ENCODE measurements at regions not wholly inside any gene's neighbourhood (a gene's known extent, or its start where the extent isn't known, plus 50 kb on each side); places are given as distances from the start of the nearest gene placed in this dataset.

DNA sequence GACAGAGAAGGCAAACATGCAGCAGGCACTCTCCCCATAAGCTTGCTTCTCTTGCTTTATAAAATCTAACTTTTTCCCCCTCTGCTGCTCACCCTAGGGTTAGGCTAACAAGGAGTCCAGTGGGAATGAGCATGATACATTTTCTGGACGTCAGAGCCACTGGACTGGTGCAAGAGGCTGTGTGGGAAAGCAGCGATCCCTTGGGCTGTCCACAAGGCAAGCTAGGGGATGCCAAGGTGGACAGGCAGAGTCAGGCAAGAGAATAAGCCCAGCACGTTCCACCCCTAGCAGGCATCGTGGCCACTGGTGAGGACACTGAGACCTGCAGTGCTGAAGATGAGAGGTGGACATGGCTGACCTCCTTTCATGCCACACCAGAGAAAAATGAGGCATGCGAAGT is 290.9 kb upstream of the ZMIZ1 start:
- Histone ChIP-seq H3K27me3 (ENCODE audit: control insufficient read depth, insufficient read depth, low read length) (no peaks in the 10 kb centered on the region), H3K4me3 (ENCODE audit: low read depth, low read length) (no peak overlapping the region), H3K36me3 (ENCODE audit: control insufficient read depth, insufficient read depth, low read length) (no peaks in the 10 kb centered on the region)
- DNase-seq (ENCODE audit: low read depth): no peak
- TF ChIP-seq, protein P1, sequence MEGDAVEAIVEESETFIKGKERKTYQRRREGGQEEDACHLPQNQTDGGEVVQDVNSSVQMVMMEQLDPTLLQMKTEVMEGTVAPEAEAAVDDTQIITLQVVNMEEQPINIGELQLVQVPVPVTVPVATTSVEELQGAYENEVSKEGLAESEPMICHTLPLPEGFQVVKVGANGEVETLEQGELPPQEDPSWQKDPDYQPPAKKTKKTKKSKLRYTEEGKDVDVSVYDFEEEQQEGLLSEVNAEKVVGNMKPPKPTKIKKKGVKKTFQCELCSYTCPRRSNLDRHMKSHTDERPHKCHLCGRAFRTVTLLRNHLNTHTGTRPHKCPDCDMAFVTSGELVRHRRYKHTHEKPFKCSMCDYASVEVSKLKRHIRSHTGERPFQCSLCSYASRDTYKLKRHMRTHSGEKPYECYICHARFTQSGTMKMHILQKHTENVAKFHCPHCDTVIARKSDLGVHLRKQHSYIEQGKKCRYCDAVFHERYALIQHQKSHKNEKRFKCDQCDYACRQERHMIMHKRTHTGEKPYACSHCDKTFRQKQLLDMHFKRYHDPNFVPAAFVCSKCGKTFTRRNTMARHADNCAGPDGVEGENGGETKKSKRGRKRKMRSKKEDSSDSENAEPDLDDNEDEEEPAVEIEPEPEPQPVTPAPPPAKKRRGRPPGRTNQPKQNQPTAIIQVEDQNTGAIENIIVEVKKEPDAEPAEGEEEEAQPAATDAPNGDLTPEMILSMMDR (IDR thresholded peaks at IDR 0.05; ENCODE audit: insufficient read depth, low read length, poor library complexity, severe bottlenecking): no peak

DNA sequence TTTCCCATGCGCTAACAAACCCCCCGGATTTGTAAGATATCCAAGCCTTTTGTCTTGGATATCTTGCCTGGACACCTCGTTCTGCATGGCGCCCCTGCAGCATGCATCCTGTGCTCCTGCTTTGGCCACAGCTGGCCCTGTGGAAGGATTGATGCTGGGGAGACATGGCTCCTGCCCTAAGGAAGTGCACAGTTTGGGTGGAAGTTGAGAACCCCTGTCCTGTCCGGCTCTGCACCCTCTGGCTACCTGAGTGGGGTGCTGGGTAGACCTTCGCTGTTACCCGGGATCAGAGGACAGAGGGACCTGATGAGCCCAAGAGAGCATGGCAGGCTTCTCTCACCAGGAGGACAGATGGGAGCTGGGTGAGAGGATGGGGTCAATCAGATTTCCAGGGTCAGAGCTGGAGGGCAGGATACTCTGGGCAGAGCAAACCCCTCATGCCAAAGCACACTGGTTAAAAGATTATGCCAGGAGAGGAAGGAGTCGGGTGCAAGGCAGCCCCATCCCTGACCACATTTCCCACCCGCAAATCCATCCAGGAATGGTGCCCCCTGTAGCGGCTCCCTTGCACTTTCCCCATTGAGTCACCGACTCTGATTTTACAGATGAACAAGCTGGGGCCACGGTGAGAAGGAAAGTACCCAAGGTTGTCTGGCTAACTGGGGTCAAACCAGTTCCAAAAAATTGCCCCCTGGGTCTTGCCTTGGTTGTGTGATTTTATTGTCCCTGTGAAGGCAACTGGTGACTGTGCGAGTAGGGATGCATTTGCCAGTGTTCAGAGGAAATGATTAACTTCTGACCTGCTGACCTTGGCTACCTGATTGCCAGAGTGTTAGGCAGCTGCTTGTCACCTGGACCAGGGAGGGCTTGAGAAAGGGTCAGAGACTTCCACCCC is 290.1 kb upstream of the ZMIZ1 start:
- TF ChIP-seq, protein P1 (IDR thresholded peaks at IDR 0.05; ENCODE audit: insufficient read depth, low read length, poor library complexity, severe bottlenecking): peak; percentile 10
- no peaks in the 10 kb centered on the region for H3K27me3 ChIP-seq (ENCODE audit: control insufficient read depth, insufficient read depth, low read length)
- no peaks in the 10 kb centered on the region for H3K36me3 ChIP-seq (ENCODE audit: control insufficient read depth, insufficient read depth, low read length)
- H3K4me3 ChIP-seq (ENCODE audit: low read depth, low read length): no peak overlapping the region
- DNase-seq (ENCODE audit: low read depth): no peak

DNA sequence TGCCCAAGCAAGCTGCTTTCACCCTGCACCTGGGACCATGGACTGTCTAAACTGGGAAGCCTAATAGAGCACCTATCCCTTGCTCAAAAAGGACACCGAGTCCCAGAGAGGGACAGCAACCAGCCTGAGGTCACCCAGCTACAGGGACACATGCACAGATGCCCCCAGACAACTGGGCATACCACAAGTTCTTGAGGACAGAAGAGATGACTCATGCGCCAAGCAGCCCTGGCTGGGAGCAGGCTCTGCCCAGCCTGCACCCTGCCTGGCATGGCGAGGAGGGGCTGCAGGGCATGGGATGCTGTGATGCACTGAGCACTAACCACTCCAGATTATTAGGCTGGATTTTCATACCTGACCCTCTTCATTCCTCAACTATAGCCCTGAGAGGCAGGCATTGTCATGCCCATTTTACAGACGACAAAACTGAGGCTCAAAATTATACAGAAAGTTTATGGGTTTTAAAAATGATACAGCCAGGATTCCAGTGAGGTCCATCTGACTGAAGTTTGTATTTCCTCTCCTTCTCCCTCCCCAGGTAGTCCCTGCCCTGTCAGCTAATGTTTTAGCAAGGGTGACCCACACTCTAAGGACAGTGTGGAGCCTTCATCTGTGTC is 289.3 kb upstream of the ZMIZ1 start:
- TF ChIP-seq, protein P1 (IDR thresholded peaks at IDR 0.05; ENCODE audit: insufficient read depth, low read length, poor library complexity, severe bottlenecking): no peak
- Histone ChIP-seq H3K36me3 (ENCODE audit: control insufficient read depth, insufficient read depth, low read length) (no peaks in the 10 kb centered on the region), H3K27me3 (ENCODE audit: control insufficient read depth, insufficient read depth, low read length) (no peaks in the 10 kb centered on the region), H3K4me3 (ENCODE audit: low read depth, low read length) (no peak overlapping the region)
- DNase-seq (ENCODE audit: low read depth): peak; percentile 56

DNA sequence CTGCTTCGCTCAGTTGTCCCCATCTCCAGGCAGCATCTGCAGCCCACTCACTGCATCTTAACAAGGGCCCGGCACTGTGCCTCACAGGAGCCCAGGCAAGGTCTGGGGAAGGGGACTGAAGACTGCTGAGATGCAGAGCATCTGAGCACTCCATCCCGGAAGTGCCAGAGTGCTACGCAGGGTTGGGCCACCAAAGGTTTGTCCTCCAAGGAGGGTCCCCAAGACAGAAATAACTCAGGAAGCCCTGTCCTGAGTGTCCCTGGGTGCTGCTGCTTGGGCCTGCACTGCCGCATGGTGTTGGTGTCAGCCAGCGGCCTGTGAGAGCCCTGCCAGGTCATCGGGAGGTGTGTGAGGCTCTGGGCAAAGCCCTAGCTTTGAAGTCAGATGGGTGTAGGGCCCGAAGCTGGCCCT is 288.2 kb upstream of the ZMIZ1 start:
- Histone ChIP-seq H3K36me3 (ENCODE audit: control insufficient read depth, insufficient read depth, low read length) (no peaks in the 10 kb centered on the region), H3K4me3 (ENCODE audit: low read depth, low read length) (no peak overlapping the region)
- no peak for DNase-seq (ENCODE audit: low read depth)

DNA sequence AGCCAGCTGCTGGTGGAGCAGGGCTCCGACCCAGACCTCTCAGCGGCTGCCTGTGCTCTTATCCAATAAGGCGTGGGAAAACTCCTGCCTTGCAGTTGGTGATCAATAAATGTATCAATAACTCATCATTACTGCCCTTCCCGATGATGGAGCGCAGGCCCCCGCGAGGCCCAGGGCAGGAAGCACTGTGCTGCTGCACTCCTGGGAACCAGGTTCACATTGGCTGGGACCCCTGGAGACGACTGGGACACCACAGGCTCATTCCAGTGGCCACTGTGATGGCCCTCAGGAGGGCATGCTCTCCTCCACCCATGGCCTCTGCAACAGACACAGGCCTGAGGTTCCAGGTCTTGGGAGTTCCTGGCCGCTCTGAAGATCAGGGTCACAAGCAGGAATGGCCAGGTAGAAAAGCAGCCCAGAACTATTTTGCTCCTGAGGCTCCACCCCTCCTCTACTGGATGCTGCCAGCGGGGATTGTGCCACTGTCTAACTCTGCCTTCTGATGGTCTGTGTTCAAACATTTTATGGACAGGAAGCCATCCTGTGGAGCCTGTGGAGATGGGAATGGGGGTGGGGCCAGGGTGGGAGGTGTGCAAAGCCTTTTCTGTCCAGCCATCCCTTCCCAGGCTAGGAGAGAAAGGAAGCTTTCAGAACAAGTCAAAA is 287.4 kb upstream of the ZMIZ1 start:
- DNase-seq (ENCODE audit: low read depth): no peak
- TF ChIP-seq, protein P1 (IDR thresholded peaks at IDR 0.05; ENCODE audit: insufficient read depth, low read length, poor library complexity, severe bottlenecking): no peak
- Histone ChIP-seq H3K36me3 (ENCODE audit: control insufficient read depth, insufficient read depth, low read length) (no peaks in the 10 kb centered on the region), H3K4me3 (ENCODE audit: low read depth, low read length) (no peak overlapping the region), H3K27me3 (ENCODE audit: control insufficient read depth, insufficient read depth, low read length) (peaks cover 2% of the 10 kb centered on the region)

More for the DNA sequence above, 288.2 kb upstream of the ZMIZ1 start:
- TF ChIP-seq, protein P1 (IDR thresholded peaks at IDR 0.05; ENCODE audit: insufficient read depth, low read length, poor library complexity, severe bottlenecking): no peak
- peaks cover 2% of the 10 kb centered on the region for H3K27me3 ChIP-seq (ENCODE audit: control insufficient read depth, insufficient read depth, low read length)
